K562 (cell line): ENCODE measurements at regions not wholly inside any gene's neighbourhood (a gene's known extent, or its start where the extent isn't known, plus 50 kb on each side); places are given as distances from the start of the nearest gene placed in this dataset.

Experiments
- ARNT ChIP-seq, 2 experiments: fragments of 450-650 bp; IDR thresholded peaks; 2 replicates each; pipeline ENCODE4 v1.6.1; 2016; ENCODE audit warnings: mild to moderate bottlenecking in 1 of 2
- ATF1 ChIP-seq, 2 experiments: fragments of 450-650 bp in 1 of 2; IDR thresholded peaks; 2 replicates each; pipeline ENCODE4 v1.6.1; 2016; ENCODE audit warnings: missing compliant biosample characterization in 1 of 2, missing genetic modification characterization in 1 of 2
- BRCA1 ChIP-seq, 2 experiments: fragments of 450-650 bp in 1 of 2; sonication (generic) in 1 of 2; formaldehyde crosslinking in 1 of 2; IDR thresholded peaks; 2 replicates each; pipeline versions ENCODE4 v1.5.0 to v1.6.1; 2017 to 2020; ENCODE audit warnings: mild to moderate bottlenecking in 1 of 2, missing genetic modification reagents in 1 of 2
- ELF1 ChIP-seq: fragments of 200-800 bp; sonication (Bioruptor generic); IDR thresholded peaks from 2 replicates; pipeline ENCODE4 v1.6.1; 2016; ENCODE audit warnings: missing genetic modification characterization, missing compliant biosample characterization
- GATA2 ChIP-seq: sonication (generic); formaldehyde crosslinking; IDR thresholded peaks from 2 replicates; pipeline ENCODE4 v1.4.0; 2020; ENCODE audit warnings: mild to moderate bottlenecking, missing genetic modification reagents
- GTF2E2 ChIP-seq: fragments of 200-800 bp; sonication (Bioruptor generic); IDR thresholded peaks from 2 replicates; pipeline ENCODE4 v1.6.1; 2016; ENCODE audit warnings: missing genetic modification characterization, missing compliant biosample characterization
- HIVEP1 ChIP-seq: fragments of 250-450 bp; sonication (Bioruptor Pico); IDR thresholded peaks from 2 replicates; pipeline ENCODE4 v1.4.0; 2020; ENCODE audit warnings: mild to moderate bottlenecking
- POLR2AphosphoS5 ChIP-seq: IDR thresholded peaks from 2 replicates; pipeline ENCODE4 v1.6.1; 2011; ENCODE audit warnings: mild to moderate bottlenecking, low read depth, low read length, moderate library complexity; ENCODE audit not compliant: control insufficient read depth, insufficient read depth
- PRPF4 ChIP-seq: fragments of 200-400 bp; formaldehyde crosslinking; IDR thresholded peaks from one replicate; pipeline ENCODE4 v1.6.1; 2017; ENCODE audit warnings: low read length, low read depth, mild to moderate bottlenecking; ENCODE audit not compliant: insufficient read depth, poor library complexity, severe bottlenecking
- RFX7 ChIP-seq: fragments of 250-450 bp; sonication (Bioruptor Pico); IDR thresholded peaks from 2 replicates; pipeline ENCODE4 v1.5.1; 2021; ENCODE audit warnings: mild to moderate bottlenecking
- ZC3H4 ChIP-seq: sonication (generic); formaldehyde crosslinking; IDR thresholded peaks from 2 replicates; pipeline ENCODE4 v1.9.0; 2021; ENCODE audit warnings: missing genetic modification reagents, borderline replicate concordance
- TF ChIP-seq, protein P1 (sequence below): sonication (generic); formaldehyde crosslinking; IDR thresholded peaks from 2 replicates; pipeline ENCODE4 v1.8.1; 2023; ENCODE audit warnings: mild to moderate bottlenecking, missing genetic modification reagents
- TF ChIP-seq, protein P2 (sequence below), 3 experiments: IDR thresholded peaks in 2 of 3; conservative IDR thresholded peaks in 1 of 3; 2 replicates each; pipeline ENCODE4 v1.5.1; 2011 to 2012; ENCODE audit warnings: low read length in 3 of 3, mild to moderate bottlenecking in 3 of 3, control low read depth in 2 of 3, improper control_type of control experiment in 1 of 3, inconsistent platforms in 1 of 3, low read depth in 1 of 3, mixed read lengths in 1 of 3, moderate library complexity in 1 of 3; ENCODE audit not compliant: insufficient read depth in 2 of 3
- TF ChIP-seq, protein P3 (sequence below): sonication (generic); formaldehyde crosslinking; IDR thresholded peaks from 2 replicates; pipeline ENCODE4 v1.8.1; 2022; ENCODE audit warnings: missing genetic modification reagents

DNA sequence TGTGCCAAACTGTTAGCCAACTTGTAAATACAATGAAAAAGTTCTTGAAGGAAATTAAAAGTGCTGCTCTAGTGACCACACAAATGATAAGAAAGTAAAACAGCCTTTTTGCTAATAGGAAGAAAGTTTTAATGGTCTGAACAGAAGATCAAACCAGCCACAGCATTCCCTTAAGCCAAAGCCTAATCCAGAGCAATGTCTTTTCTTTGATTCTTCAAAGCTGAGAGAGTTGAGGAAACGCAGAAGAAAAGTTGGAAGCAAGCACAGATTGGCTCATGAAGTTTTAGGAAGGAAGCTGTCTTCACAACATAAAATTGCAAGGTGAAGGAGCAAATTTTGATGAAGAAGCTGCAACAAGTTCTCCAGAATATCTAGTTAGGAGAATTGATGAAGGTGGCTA, 213.8 kb downstream of the ATXN7L3B start:
- TF ChIP-seq ARNT (IDR thresholded peaks at IDR 0.05) (no peak), ATF1 (CRISPR knock-in tag; IDR thresholded peaks at IDR 0.05) (no peak), ATF1 (tag; IDR thresholded peaks at IDR 0.05) (no peak), RFX7 (CRISPR knock-in tag) (no peak), POLR2AphosphoS5 (no peak), PRPF4 (no peak), GTF2E2 (tag) (no peak), ZC3H4 (CRISPR knock-in tag) (no peak), BRCA1 (IDR thresholded peaks at IDR 0.05) (no peak), BRCA1 (CRISPR knock-in tag; IDR thresholded peaks at IDR 0.05) (no peak), HIVEP1 (CRISPR knock-in tag) (no peak), ELF1 (no peak), GATA2 (CRISPR knock-in tag) (no peak)
- TF ChIP-seq, protein P1, sequence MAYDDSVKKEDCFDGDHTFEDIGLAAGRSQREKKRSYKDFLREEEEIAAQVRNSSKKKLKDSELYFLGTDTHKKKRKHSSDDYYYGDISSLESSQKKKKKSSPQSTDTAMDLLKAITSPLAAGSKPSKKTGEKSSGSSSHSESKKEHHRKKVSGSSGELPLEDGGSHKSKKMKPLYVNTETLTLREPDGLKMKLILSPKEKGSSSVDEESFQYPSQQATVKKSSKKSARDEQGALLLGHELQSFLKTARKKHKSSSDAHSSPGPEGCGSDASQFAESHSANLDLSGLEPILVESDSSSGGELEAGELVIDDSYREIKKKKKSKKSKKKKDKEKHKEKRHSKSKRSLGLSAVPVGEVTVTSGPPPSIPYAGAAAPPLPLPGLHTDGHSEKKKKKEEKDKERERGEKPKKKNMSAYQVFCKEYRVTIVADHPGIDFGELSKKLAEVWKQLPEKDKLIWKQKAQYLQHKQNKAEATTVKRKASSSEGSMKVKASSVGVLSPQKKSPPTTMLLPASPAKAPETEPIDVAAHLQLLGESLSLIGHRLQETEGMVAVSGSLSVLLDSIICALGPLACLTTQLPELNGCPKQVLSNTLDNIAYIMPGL (CRISPR knock-in tag): no peak
- TF ChIP-seq, protein P2, sequence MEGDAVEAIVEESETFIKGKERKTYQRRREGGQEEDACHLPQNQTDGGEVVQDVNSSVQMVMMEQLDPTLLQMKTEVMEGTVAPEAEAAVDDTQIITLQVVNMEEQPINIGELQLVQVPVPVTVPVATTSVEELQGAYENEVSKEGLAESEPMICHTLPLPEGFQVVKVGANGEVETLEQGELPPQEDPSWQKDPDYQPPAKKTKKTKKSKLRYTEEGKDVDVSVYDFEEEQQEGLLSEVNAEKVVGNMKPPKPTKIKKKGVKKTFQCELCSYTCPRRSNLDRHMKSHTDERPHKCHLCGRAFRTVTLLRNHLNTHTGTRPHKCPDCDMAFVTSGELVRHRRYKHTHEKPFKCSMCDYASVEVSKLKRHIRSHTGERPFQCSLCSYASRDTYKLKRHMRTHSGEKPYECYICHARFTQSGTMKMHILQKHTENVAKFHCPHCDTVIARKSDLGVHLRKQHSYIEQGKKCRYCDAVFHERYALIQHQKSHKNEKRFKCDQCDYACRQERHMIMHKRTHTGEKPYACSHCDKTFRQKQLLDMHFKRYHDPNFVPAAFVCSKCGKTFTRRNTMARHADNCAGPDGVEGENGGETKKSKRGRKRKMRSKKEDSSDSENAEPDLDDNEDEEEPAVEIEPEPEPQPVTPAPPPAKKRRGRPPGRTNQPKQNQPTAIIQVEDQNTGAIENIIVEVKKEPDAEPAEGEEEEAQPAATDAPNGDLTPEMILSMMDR (IDR thresholded peaks at IDR 0.05 in 2 of 3, conservative IDR thresholded peaks at IDR 0.05 in 1 of 3; ENCODE audit: insufficient read depth in 2 of 3, low read depth in 1 of 3, low read length in 3 of 3): no peak
- TF ChIP-seq, protein P3, sequence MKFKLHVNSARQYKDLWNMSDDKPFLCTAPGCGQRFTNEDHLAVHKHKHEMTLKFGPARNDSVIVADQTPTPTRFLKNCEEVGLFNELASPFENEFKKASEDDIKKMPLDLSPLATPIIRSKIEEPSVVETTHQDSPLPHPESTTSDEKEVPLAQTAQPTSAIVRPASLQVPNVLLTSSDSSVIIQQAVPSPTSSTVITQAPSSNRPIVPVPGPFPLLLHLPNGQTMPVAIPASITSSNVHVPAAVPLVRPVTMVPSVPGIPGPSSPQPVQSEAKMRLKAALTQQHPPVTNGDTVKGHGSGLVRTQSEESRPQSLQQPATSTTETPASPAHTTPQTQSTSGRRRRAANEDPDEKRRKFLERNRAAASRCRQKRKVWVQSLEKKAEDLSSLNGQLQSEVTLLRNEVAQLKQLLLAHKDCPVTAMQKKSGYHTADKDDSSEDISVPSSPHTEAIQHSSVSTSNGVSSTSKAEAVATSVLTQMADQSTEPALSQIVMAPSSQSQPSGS (CRISPR knock-in tag): no peak
